SK-N-SH treated with all-trans-retinoic acid at 6 μM for 48 hours (cell line): ENCODE measurements at regions not wholly inside any gene's neighbourhood (a gene's known extent, or its start where the extent isn't known, plus 50 kb on each side); places are given as distances from the start of the nearest gene placed in this dataset.

Experiments
- ATAC-seq: fragments of 200-7000 bp; cut with Tn5 transposase; 3 replicates; pipeline ENCODE4 v1.9.1; 2020; ENCODE audit warnings: mild to moderate bottlenecking, moderate library complexity
- BACH2 ChIP-seq: fragments of 250-450 bp; sonication (Bioruptor Pico); IDR thresholded peaks from 2 replicates; pipeline ENCODE4 v1.9.0; 2021; ENCODE audit warnings: mild to moderate bottlenecking, borderline replicate concordance
- CSDC2 ChIP-seq: fragments of 250-450 bp; sonication (Bioruptor Pico); IDR thresholded peaks from 2 replicates; pipeline ENCODE4 v1.5.0; 2020; ENCODE audit warnings: mild to moderate bottlenecking, moderate library complexity
- CSRNP3 ChIP-seq: fragments of 250-450 bp; sonication (Bioruptor Pico); IDR thresholded peaks from 2 replicates; pipeline ENCODE4 v1.5.1; 2021; ENCODE audit warnings: mild to moderate bottlenecking, moderate library complexity
- ESRRG ChIP-seq: fragments of 250-450 bp; sonication (Bioruptor Pico); IDR thresholded peaks from 2 replicates; pipeline ENCODE4 v1.6.1; 2021; ENCODE audit warnings: mild to moderate bottlenecking
- GLIS3 ChIP-seq: fragments of 250-450 bp; sonication (Bioruptor Pico); IDR thresholded peaks from 2 replicates; pipeline ENCODE4 v1.5.0; 2020; ENCODE audit warnings: mild to moderate bottlenecking, moderate library complexity
- POU6F1 ChIP-seq: fragments of 250-450 bp; sonication (Bioruptor Pico); IDR thresholded peaks from 2 replicates; pipeline ENCODE4 v1.8.0; 2021; ENCODE audit warnings: low read depth, mild to moderate bottlenecking, moderate library complexity, borderline replicate concordance
- PPARA ChIP-seq: fragments of 250-450 bp; sonication (Bioruptor Pico); IDR thresholded peaks from 2 replicates; pipeline ENCODE4 v1.5.0; 2020; ENCODE audit warnings: mild to moderate bottlenecking, borderline replicate concordance
- RARB ChIP-seq: fragments of 250-450 bp; sonication (Bioruptor Pico); IDR thresholded peaks from 2 replicates; pipeline ENCODE4 v1.8.0; 2021; ENCODE audit warnings: mild to moderate bottlenecking, moderate library complexity
- SNAI2 ChIP-seq: fragments of 250-450 bp; sonication (Bioruptor Pico); IDR thresholded peaks from 2 replicates; pipeline ENCODE4 v1.5.0; 2020; ENCODE audit warnings: mild to moderate bottlenecking, moderate library complexity
- TCF4 ChIP-seq: fragments of 250-450 bp; sonication (Bioruptor Pico); IDR thresholded peaks from 2 replicates; pipeline ENCODE4 v1.8.0; 2021; ENCODE audit warnings: mild to moderate bottlenecking, moderate library complexity, borderline replicate concordance
- TOX ChIP-seq: fragments of 250-450 bp; sonication (Bioruptor Pico); IDR thresholded peaks from 2 replicates; pipeline ENCODE4 v1.8.0; 2021; ENCODE audit warnings: mild to moderate bottlenecking, moderate library complexity, borderline replicate concordance
- ZC3H10 ChIP-seq: fragments of 250-450 bp; sonication (Bioruptor Pico); IDR thresholded peaks from 2 replicates; pipeline ENCODE4 v1.5.1; 2021; ENCODE audit warnings: mild to moderate bottlenecking, moderate library complexity
- ZFP3 ChIP-seq: fragments of 250-450 bp; sonication (Bioruptor Pico); IDR thresholded peaks from 2 replicates; pipeline ENCODE4 v1.5.0; 2020; ENCODE audit warnings: mild to moderate bottlenecking, moderate library complexity
- ZFP30 ChIP-seq: fragments of 450-650 bp; formaldehyde crosslinking; IDR thresholded peaks from 2 replicates; pipeline ENCODE4 v1.5.0; 2022; ENCODE audit warnings: mild to moderate bottlenecking, moderate library complexity
- ZNF565 ChIP-seq: fragments of 450-650 bp; formaldehyde crosslinking; conservative IDR thresholded peaks from 2 replicates; pipeline ENCODE4 v1.5.0; 2020; ENCODE audit warnings: low read depth, mild to moderate bottlenecking, moderate library complexity
- ZNF70 ChIP-seq: fragments of 450-650 bp; formaldehyde crosslinking; IDR thresholded peaks from 2 replicates; pipeline ENCODE4 v1.5.0; 2020; ENCODE audit warnings: mild to moderate bottlenecking, moderate library complexity
- ZNF8 ChIP-seq: fragments of 450-650 bp; formaldehyde crosslinking; IDR thresholded peaks from 2 replicates; pipeline ENCODE4 v1.5.0; 2020; ENCODE audit warnings: mild to moderate bottlenecking, moderate library complexity
- TF ChIP-seq, protein P1 (sequence below): fragments of 250-450 bp; sonication (Bioruptor Pico); IDR thresholded peaks from 2 replicates; pipeline ENCODE4 v1.5.0; 2020; ENCODE audit warnings: mild to moderate bottlenecking, moderate library complexity
- TF ChIP-seq, protein P2 (sequence below): fragments of 250-450 bp; sonication (Bioruptor Pico); IDR thresholded peaks from 2 replicates; pipeline ENCODE4 v1.5.1; 2020; ENCODE audit warnings: low read depth, mild to moderate bottlenecking, moderate library complexity
- TF ChIP-seq, protein P3 (sequence below): fragments of 250-450 bp; sonication (Bioruptor Pico); IDR thresholded peaks from 2 replicates; pipeline ENCODE4 v1.8.0; 2020; ENCODE audit warnings: mild to moderate bottlenecking, moderate library complexity, borderline replicate concordance

- no peak for TF ChIP-seq GLIS3 (CRISPR knock-in tag)
- TF ChIP-seq ESRRG (CRISPR knock-in tag), result no peak
- TF ChIP-seq POU6F1, result no peak
- TF ChIP-seq TCF4 (CRISPR knock-in tag), result no peak
- TF ChIP-seq CSRNP3 (CRISPR knock-in tag), result no peak
- TF ChIP-seq PPARA (CRISPR knock-in tag), result no peak
- TF ChIP-seq ZNF70 (CRISPR knock-in tag), result no peak
- TF ChIP-seq ZFP3 (CRISPR knock-in tag), result no peak
- no peak for TF ChIP-seq ZC3H10 (CRISPR knock-in tag)
- no peak for TF ChIP-seq RARB (CRISPR knock-in tag)
- TF ChIP-seq, protein P1, sequence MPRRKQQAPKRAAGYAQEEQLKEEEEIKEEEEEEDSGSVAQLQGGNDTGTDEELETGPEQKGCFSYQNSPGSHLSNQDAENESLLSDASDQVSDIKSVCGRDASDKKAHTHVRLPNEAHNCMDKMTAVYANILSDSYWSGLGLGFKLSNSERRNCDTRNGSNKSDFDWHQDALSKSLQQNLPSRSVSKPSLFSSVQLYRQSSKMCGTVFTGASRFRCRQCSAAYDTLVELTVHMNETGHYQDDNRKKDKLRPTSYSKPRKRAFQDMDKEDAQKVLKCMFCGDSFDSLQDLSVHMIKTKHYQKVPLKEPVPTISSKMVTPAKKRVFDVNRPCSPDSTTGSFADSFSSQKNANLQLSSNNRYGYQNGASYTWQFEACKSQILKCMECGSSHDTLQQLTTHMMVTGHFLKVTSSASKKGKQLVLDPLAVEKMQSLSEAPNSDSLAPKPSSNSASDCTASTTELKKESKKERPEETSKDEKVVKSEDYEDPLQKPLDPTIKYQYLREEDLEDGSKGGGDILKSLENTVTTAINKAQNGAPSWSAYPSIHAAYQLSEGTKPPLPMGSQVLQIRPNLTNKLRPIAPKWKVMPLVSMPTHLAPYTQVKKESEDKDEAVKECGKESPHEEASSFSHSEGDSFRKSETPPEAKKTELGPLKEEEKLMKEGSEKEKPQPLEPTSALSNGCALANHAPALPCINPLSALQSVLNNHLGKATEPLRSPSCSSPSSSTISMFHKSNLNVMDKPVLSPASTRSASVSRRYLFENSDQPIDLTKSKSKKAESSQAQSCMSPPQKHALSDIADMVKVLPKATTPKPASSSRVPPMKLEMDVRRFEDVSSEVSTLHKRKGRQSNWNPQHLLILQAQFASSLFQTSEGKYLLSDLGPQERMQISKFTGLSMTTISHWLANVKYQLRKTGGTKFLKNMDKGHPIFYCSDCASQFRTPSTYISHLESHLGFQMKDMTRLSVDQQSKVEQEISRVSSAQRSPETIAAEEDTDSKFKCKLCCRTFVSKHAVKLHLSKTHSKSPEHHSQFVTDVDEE, result no peak
- TF ChIP-seq CSDC2 (CRISPR knock-in tag), result no peak
- TF ChIP-seq BACH2, result no peak
- TF ChIP-seq ZNF565 (CRISPR knock-in tag), result no peak
- no peak for TF ChIP-seq SNAI2 (CRISPR knock-in tag)
- no peak for TF ChIP-seq ZFP30
- no peak for ATAC-seq
Measured at GRCh38 chr9:80448996-80449395, 877.2 kb downstream of the TLE4 start.

- TF ChIP-seq, protein P2, sequence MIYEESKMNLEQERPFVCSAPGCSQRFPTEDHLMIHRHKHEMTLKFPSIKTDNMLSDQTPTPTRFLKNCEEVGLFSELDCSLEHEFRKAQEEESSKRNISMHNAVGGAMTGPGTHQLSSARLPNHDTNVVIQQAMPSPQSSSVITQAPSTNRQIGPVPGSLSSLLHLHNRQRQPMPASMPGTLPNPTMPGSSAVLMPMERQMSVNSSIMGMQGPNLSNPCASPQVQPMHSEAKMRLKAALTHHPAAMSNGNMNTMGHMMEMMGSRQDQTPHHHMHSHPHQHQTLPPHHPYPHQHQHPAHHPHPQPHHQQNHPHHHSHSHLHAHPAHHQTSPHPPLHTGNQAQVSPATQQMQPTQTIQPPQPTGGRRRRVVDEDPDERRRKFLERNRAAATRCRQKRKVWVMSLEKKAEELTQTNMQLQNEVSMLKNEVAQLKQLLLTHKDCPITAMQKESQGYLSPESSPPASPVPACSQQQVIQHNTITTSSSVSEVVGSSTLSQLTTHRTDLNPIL (CRISPR knock-in tag), result no peak
- no peak for TF ChIP-seq ZNF70 (CRISPR knock-in tag)
- no peak for TF ChIP-seq ZFP30
- TF ChIP-seq ZC3H10 (CRISPR knock-in tag), result no peak
- no peak for TF ChIP-seq PPARA (CRISPR knock-in tag)
- TF ChIP-seq ZNF8, result no peak
- TF ChIP-seq TOX (CRISPR knock-in tag), result no peak
- TF ChIP-seq ESRRG (CRISPR knock-in tag), result no peak
- TF ChIP-seq, protein P3, sequence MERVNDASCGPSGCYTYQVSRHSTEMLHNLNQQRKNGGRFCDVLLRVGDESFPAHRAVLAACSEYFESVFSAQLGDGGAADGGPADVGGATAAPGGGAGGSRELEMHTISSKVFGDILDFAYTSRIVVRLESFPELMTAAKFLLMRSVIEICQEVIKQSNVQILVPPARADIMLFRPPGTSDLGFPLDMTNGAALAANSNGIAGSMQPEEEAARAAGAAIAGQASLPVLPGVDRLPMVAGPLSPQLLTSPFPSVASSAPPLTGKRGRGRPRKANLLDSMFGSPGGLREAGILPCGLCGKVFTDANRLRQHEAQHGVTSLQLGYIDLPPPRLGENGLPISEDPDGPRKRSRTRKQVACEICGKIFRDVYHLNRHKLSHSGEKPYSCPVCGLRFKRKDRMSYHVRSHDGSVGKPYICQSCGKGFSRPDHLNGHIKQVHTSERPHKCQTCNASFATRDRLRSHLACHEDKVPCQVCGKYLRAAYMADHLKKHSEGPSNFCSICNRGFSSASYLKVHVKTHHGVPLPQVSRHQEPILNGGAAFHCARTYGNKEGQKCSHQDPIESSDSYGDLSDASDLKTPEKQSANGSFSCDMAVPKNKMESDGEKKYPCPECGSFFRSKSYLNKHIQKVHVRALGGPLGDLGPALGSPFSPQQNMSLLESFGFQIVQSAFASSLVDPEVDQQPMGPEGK (CRISPR knock-in tag), result no peak
- TF ChIP-seq TCF4 (CRISPR knock-in tag), result no peak
- no peak for ATAC-seq
Measured at GRCh38 chr9:80447876-80448275, 876.1 kb downstream of the TLE4 start.

DNA sequence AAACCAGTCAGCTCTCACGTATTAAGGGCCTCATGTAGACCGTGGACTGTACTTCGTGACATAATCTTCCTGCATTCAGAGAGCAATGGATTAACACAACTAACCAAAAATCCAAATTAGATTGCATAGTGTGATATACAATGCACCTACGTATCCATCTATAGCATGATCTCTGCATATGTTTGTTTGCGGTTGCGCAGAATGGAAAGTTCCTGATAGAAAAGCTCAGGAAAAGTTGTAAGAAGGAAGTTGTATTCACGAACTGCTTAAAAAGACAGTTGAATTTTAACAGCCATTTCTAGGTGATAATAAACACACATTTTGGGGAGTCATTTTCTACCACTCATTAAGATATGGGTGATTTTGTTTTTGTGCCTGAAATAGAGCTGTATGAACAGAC is 869.0 kb downstream of the TLE4 start:
- no peak for TF ChIP-seq CSRNP3 (CRISPR knock-in tag)
- no peak for TF ChIP-seq ZNF70 (CRISPR knock-in tag)
- no peak for TF ChIP-seq ZFP3 (CRISPR knock-in tag)
- ATAC-seq, result no peak
